GM23338 (cell line): ENCODE measurements at regions not wholly inside any gene's neighbourhood (a gene's known extent, or its start where the extent isn't known, plus 50 kb on each side); places are given as distances from the start of the nearest gene placed in this dataset.

Source experiments
- ATAC-seq: fragments of 200-7000 bp; cut with Tn5 transposase; 3 replicates; pipeline ENCODE4 v1.9.1; 2020
- DNase-seq: peaks from one replicate; pipeline ENCODE4 v3.0.0-alpha.2; 2015; ENCODE audit warnings: low spot score
- H2AFZ ChIP-seq: fragments of 200-600 bp; sonication (generic); 2 replicates; pipeline ENCODE4 v1.8.0; 2016; ENCODE audit warnings: antibody characterized with exemption, mild to moderate bottlenecking, moderate library complexity
- H3F3A ChIP-seq: fragments of 200-600 bp; sonication (generic); replicated peaks from 2 replicates; pipeline ENCODE4 v1.8.0; 2017; ENCODE audit warnings: antibody characterized with exemption, mixed run types, low read depth
- H3K27ac ChIP-seq: fragments of 200-600 bp; sonication (generic); 2 replicates; pipeline ENCODE4 v1.6.1; 2016; ENCODE audit warnings: low read depth
- H3K27me3 ChIP-seq: fragments of 200-600 bp; sonication (generic); 2 replicates; pipeline ENCODE4 v1.8.0; 2016; ENCODE audit warnings: mild to moderate bottlenecking, mixed run types, moderate library complexity; ENCODE audit not compliant: insufficient read depth
- H3K36me3 ChIP-seq: fragments of 200-600 bp; sonication (generic); 2 replicates; pipeline ENCODE4 v1.8.0; 2016; ENCODE audit warnings: mild to moderate bottlenecking; ENCODE audit not compliant: insufficient read depth
- H3K4me1 ChIP-seq: fragments of 200-600 bp; sonication (generic); 2 replicates; pipeline ENCODE4 v1.8.0; 2016; ENCODE audit warnings: mild to moderate bottlenecking, moderate library complexity; ENCODE audit not compliant: insufficient read depth
- H3K4me2 ChIP-seq: fragments of 200-600 bp; sonication (generic); 2 replicates; pipeline ENCODE4 v1.7.1; 2017; ENCODE audit warnings: mixed run types
- H3K4me3 ChIP-seq: fragments of 200-600 bp; sonication (generic); 2 replicates; pipeline ENCODE4 v1.6.1; 2016; ENCODE audit warnings: mixed run types
- H3K79me2 ChIP-seq: fragments of 200-600 bp; sonication (generic); replicated peaks from 2 replicates; pipeline ENCODE4 v1.8.0; 2017; ENCODE audit warnings: mild to moderate bottlenecking; ENCODE audit not compliant: insufficient read depth
- H3K9me2 ChIP-seq: fragments of 200-600 bp; sonication (generic); 2 replicates; pipeline ENCODE4 v1.8.0; 2017; ENCODE audit not compliant: insufficient read depth
- H4K20me1 ChIP-seq: fragments of 200-600 bp; sonication (generic); replicated peaks from 2 replicates; pipeline ENCODE4 v1.8.0; 2017; ENCODE audit warnings: mild to moderate bottlenecking; ENCODE audit not compliant: insufficient read depth
- H3K27ac Mint-ChIP-seq: 2 replicates; pipeline ENCODE4 v1.8.0; 2020; ENCODE audit warnings: inconsistent platforms, mild to moderate bottlenecking, moderate library complexity, mixed read lengths
- H3K27me3 Mint-ChIP-seq: 3 replicates; pipeline ENCODE4 v1.8.0; 2022; ENCODE audit warnings: low read depth, mild to moderate bottlenecking, moderate library complexity, mixed read lengths, inconsistent platforms; ENCODE audit not compliant: insufficient read depth, poor library complexity
- H3K36me3 Mint-ChIP-seq: 3 replicates; pipeline ENCODE4 v1.8.0; 2021; ENCODE audit warnings: low read depth, mild to moderate bottlenecking, inconsistent platforms, moderate library complexity, mixed read lengths
- H3K4me1 Mint-ChIP-seq: 3 replicates; pipeline ENCODE4 v1.8.0; 2020; ENCODE audit warnings: mild to moderate bottlenecking, inconsistent platforms, mixed read lengths
- H3K4me3 Mint-ChIP-seq: 3 replicates; pipeline ENCODE4 v1.8.0; 2021; ENCODE audit warnings: moderate library complexity, mild to moderate bottlenecking, inconsistent platforms, mixed read lengths
- H3K9me3 Mint-ChIP-seq: 3 replicates; pipeline ENCODE4 v1.8.0; 2020; ENCODE audit warnings: moderate library complexity, mild to moderate bottlenecking, inconsistent platforms, mixed read lengths
- CREB1 ChIP-seq: fragments of 250-450 bp; sonication (Bioruptor Pico); IDR thresholded peaks from 2 replicates; pipeline ENCODE4 v1.5.0; 2020; ENCODE audit warnings: low read depth, mild to moderate bottlenecking, moderate library complexity
- EZH2 ChIP-seq: fragments of 200-600 bp; sonication (generic); IDR thresholded peaks from one replicate; pipeline ENCODE4 v1.8.0; 2017; ENCODE audit warnings: antibody characterized with exemption, mild to moderate bottlenecking, low read depth; ENCODE audit not compliant: unreplicated experiment
- EZH2phosphoT487 ChIP-seq: fragments of 200-600 bp; sonication (generic); IDR thresholded peaks from one replicate; pipeline ENCODE4 v1.8.1; 2018; ENCODE audit warnings: antibody characterized with exemption; ENCODE audit not compliant: unreplicated experiment
- JUNB ChIP-seq: IDR thresholded peaks from one replicate; pipeline ENCODE4 v1.6.1; 2016; ENCODE audit warnings: antibody characterized with exemption; ENCODE audit not compliant: unreplicated experiment
- ZNF331 ChIP-seq: fragments of 250-450 bp; sonication (Bioruptor Pico); IDR thresholded peaks from 2 replicates; pipeline ENCODE4 v1.5.0; 2020; ENCODE audit warnings: low read depth, mild to moderate bottlenecking, moderate library complexity
- ZNF462 ChIP-seq: fragments of 250-450 bp; sonication (Bioruptor Pico); IDR thresholded peaks from 2 replicates; pipeline ENCODE4 v1.5.0; 2020; ENCODE audit warnings: mild to moderate bottlenecking, moderate library complexity
- TF ChIP-seq, protein P1 (sequence below): IDR thresholded peaks from one replicate; pipeline ENCODE4 v1.6.1; 2018; ENCODE audit warnings: antibody characterized with exemption; ENCODE audit not compliant: unreplicated experiment

GRCh38 chr1:81463936-81464837, 336.5 kb upstream of the ADGRL2 start:
- peaks cover 14% of the 10 kb centered on the region for H3K4me1 ChIP-seq
- H2AFZ ChIP-seq = no peak overlapping the region
- H3K79me2 ChIP-seq = no peaks in the 10 kb centered on the region
- TF ChIP-seq, protein P1, sequence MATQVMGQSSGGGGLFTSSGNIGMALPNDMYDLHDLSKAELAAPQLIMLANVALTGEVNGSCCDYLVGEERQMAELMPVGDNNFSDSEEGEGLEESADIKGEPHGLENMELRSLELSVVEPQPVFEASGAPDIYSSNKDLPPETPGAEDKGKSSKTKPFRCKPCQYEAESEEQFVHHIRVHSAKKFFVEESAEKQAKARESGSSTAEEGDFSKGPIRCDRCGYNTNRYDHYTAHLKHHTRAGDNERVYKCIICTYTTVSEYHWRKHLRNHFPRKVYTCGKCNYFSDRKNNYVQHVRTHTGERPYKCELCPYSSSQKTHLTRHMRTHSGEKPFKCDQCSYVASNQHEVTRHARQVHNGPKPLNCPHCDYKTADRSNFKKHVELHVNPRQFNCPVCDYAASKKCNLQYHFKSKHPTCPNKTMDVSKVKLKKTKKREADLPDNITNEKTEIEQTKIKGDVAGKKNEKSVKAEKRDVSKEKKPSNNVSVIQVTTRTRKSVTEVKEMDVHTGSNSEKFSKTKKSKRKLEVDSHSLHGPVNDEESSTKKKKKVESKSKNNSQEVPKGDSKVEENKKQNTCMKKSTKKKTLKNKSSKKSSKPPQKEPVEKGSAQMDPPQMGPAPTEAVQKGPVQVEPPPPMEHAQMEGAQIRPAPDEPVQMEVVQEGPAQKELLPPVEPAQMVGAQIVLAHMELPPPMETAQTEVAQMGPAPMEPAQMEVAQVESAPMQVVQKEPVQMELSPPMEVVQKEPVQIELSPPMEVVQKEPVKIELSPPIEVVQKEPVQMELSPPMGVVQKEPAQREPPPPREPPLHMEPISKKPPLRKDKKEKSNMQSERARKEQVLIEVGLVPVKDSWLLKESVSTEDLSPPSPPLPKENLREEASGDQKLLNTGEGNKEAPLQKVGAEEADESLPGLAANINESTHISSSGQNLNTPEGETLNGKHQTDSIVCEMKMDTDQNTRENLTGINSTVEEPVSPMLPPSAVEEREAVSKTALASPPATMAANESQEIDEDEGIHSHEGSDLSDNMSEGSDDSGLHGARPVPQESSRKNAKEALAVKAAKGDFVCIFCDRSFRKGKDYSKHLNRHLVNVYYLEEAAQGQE = no peak
- no peak for TF ChIP-seq ZNF331
- TF ChIP-seq CREB1 (CRISPR knock-in tag) = no peak
- no peak for TF ChIP-seq JUNB
- TF ChIP-seq ZNF462 (CRISPR knock-in tag) = no peak
- TF ChIP-seq EZH2 = no peak
- TF ChIP-seq EZH2phosphoT487 = no peak
- H3K27ac ChIP-seq = no peak overlapping the region
- H3K36me3 ChIP-seq = no peaks in the 10 kb centered on the region
- H3K9me2 ChIP-seq = no peaks in the 10 kb centered on the region
- H3K4me3 ChIP-seq = no peak overlapping the region
- DNase-seq (no peak), ATAC-seq (no peak)
- no peaks in the 10 kb centered on the region for H3K36me3 Mint-ChIP-seq
- no peaks in the 10 kb centered on the region for H3F3A ChIP-seq
- H3K27me3 Mint-ChIP-seq = peaks cover 1% of the 10 kb centered on the region
- no peaks in the 10 kb centered on the region for H4K20me1 ChIP-seq
- H3K4me1 Mint-ChIP-seq = peaks cover 20% of the 10 kb centered on the region
- no peaks in the 10 kb centered on the region for H3K27me3 ChIP-seq
- peaks cover 3% of the 10 kb centered on the region; the same call in 1 of the 3 replicates for H3K9me3 Mint-ChIP-seq
- no peak overlapping the region for H3K4me2 ChIP-seq
- no peak overlapping the region for H3K4me3 Mint-ChIP-seq
- H3K27ac Mint-ChIP-seq = no peak overlapping the region
